Progenitor cell of endocrine pancreas (in vitro differentiated cells): ENCODE measurements at regions not wholly inside any gene's neighbourhood (a gene's known extent, or its start where the extent isn't known, plus 50 kb on each side); places are given as distances from the start of the nearest gene placed in this dataset.
"Not testable (repeated sequence)": the region's sequence is repeated elsewhere in the genome, so short reads cannot be mapped to it uniquely, and the experiment has no call there.

Source experiments
- DNase-seq: peaks from one replicate; pipeline ENCODE4 v3.0.0; 2021; ENCODE audit warnings: low spot score; ENCODE audit not compliant: unreplicated experiment
- H3K27ac Mint-ChIP-seq: 2 replicates; pipeline ENCODE4 v1.8.0; 2021; ENCODE audit warnings: mild to moderate bottlenecking, moderate library complexity, mixed read lengths
- H3K27me3 Mint-ChIP-seq: 2 replicates; pipeline ENCODE4 v1.8.0; 2021; ENCODE audit warnings: mixed read lengths
- H3K36me3 Mint-ChIP-seq: 2 replicates; pipeline ENCODE4 v1.8.0; 2022; ENCODE audit warnings: mixed read lengths; ENCODE audit not compliant: insufficient read depth
- H3K4me1 Mint-ChIP-seq: 2 replicates; pipeline ENCODE4 v1.8.0; 2021; ENCODE audit warnings: low read depth, mixed read lengths
- H3K4me3 Mint-ChIP-seq: 2 replicates; pipeline ENCODE4 v1.8.0; 2021; ENCODE audit warnings: low read depth, mild to moderate bottlenecking, moderate library complexity, mixed read lengths
- H3K9me3 Mint-ChIP-seq: 2 replicates; pipeline ENCODE4 v1.8.0; 2021; ENCODE audit warnings: low read depth, mixed read lengths
- TF ChIP-seq, protein P1 (sequence below): fragments of 200-600 bp; sonication (generic); IDR thresholded peaks from one replicate; pipeline ENCODE4 v1.5.0; 2021; ENCODE audit warnings: antibody characterized with exemption, mild to moderate bottlenecking; ENCODE audit not compliant: unreplicated experiment

DNA sequence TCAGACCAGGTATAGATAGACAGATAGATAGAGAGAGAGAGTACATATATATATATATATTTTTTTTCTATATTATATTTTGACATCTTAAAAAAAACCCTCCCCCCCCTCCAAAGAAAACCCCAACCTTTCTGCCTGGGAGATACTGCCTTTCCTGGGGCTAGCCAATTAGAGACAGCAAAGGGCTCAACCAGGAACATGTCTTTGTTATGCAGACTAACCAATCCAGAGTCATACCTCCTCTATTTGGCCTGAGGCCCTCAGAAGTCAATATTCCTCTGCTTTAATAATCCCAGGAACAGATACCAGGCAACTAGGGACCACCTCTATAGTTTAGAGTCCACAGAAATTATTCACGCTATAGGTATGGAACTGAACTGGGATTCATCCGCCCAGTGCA is 135.6 kb upstream of the MAD2L1 start:
- Mint-ChIP-seq H3K27ac (no peak overlapping the region), H3K4me1 (peaks cover 6% of the 10 kb centered on the region), H3K4me3 (no peak overlapping the region), H3K27me3 (no peaks in the 10 kb centered on the region), H3K9me3 (no peaks in the 10 kb centered on the region), H3K36me3 (no peaks in the 10 kb centered on the region)
- TF ChIP-seq, protein P1, sequence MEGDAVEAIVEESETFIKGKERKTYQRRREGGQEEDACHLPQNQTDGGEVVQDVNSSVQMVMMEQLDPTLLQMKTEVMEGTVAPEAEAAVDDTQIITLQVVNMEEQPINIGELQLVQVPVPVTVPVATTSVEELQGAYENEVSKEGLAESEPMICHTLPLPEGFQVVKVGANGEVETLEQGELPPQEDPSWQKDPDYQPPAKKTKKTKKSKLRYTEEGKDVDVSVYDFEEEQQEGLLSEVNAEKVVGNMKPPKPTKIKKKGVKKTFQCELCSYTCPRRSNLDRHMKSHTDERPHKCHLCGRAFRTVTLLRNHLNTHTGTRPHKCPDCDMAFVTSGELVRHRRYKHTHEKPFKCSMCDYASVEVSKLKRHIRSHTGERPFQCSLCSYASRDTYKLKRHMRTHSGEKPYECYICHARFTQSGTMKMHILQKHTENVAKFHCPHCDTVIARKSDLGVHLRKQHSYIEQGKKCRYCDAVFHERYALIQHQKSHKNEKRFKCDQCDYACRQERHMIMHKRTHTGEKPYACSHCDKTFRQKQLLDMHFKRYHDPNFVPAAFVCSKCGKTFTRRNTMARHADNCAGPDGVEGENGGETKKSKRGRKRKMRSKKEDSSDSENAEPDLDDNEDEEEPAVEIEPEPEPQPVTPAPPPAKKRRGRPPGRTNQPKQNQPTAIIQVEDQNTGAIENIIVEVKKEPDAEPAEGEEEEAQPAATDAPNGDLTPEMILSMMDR = no peak
- no peak for DNase-seq

DNA sequence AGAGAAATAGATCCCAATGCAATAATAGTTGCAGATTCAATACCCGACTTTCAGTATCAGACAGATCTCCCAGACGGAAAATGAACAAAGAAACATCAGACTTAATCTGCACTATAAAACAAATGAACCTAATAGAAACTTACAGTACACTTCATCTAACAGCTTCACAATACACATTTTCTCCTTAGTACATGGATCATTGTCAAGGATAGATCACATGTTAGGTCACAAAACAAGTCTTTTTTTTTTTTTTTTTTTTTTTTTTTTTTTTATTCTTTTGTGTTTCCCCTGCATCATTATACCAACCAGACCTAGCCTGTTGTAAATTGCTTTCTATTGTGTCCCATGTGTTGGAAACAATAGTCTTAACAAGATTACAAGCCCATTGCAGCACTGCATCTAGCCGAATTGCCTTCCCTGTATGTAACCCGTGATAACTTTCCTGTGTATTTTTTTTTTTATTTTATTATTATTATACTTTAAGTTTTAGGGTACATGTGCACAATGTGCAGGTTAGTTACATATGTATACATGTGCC is 134.0 kb upstream of the MAD2L1 start:
- H3K4me3 Mint-ChIP-seq, H3K36me3 Mint-ChIP-seq, H3K9me3 Mint-ChIP-seq, H3K4me1 Mint-ChIP-seq, DNase-seq, H3K27me3 Mint-ChIP-seq, H3K27ac Mint-ChIP-seq: not testable (repeated sequence)

DNA sequence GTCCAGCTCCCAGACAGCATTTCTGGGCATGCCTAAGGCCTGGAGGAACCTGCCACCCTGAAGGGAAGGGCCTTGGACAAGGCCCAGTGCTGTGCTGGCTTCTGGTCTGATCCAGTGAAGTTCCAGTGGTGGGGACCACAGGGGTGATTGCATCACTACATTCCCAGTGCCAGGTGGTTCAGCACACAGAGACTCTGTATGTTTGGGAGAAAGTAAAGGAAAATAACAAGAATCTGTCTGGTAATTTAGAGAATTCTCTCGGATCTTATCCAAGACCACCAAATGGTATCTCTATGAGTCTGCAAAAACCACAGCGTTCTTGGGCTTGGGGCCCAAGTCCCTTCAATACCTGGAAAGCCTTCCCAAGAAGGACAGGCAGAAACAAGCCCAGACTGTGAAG is 131.8 kb upstream of the MAD2L1 start:
- H3K4me3 Mint-ChIP-seq = no peak overlapping the region
- H3K27ac Mint-ChIP-seq = no peak overlapping the region
- no peaks in the 10 kb centered on the region for H3K36me3 Mint-ChIP-seq
- H3K4me1 Mint-ChIP-seq = peaks cover 6% of the 10 kb centered on the region
- TF ChIP-seq, protein P1 = no peak
- DNase-seq = no peak
- H3K9me3 Mint-ChIP-seq = no peaks in the 10 kb centered on the region
- no peaks in the 10 kb centered on the region for H3K27me3 Mint-ChIP-seq

GRCh38 chr4:120177603-120178002 is 111.0 kb upstream of the MAD2L1 start:
- H3K4me3 Mint-ChIP-seq = no peak overlapping the region
- H3K27me3 Mint-ChIP-seq = peaks cover 18% of the 10 kb centered on the region
- H3K9me3 Mint-ChIP-seq = peaks cover 3% of the 10 kb centered on the region
- peaks cover 5% of the 10 kb centered on the region for H3K4me1 Mint-ChIP-seq
- no peak overlapping the region for H3K27ac Mint-ChIP-seq
- DNase-seq = no peak
- no peaks in the 10 kb centered on the region for H3K36me3 Mint-ChIP-seq
- TF ChIP-seq, protein P1 = no peak

DNA sequence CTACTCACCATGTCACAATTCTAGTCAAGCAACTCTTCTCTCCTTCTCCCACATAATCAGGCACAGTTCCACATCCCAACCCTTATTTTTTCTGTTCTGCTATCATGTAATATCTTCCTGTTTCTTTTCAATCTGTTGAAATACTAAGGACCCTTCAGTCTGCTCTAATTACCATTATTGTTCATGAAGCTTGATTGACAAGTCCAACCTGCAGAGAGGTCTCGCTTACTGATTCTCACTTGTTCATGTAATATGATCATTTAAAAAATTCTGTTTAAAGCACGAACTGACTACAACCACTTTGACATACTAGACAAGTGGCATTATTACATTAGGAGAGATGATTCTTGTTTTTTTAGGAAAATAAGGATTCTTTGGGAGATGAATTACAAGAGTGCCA is 108.6 kb upstream of the MAD2L1 start:
- no peaks in the 10 kb centered on the region for H3K36me3 Mint-ChIP-seq
- H3K4me1 Mint-ChIP-seq = peaks cover 5% of the 10 kb centered on the region
- DNase-seq = no peak
- H3K4me3 Mint-ChIP-seq = no peak overlapping the region
- TF ChIP-seq, protein P1 = no peak
- H3K27me3 Mint-ChIP-seq = peaks cover 18% of the 10 kb centered on the region
- H3K27ac Mint-ChIP-seq = no peak overlapping the region
- H3K9me3 Mint-ChIP-seq = peaks cover 3% of the 10 kb centered on the region

- TF ChIP-seq, protein P1 = no peak
- Mint-ChIP-seq H3K9me3 (no peaks in the 10 kb centered on the region), H3K27me3 (no peaks in the 10 kb centered on the region), H3K4me1 (no peaks in the 10 kb centered on the region), H3K4me3 (no peak overlapping the region), H3K27ac (no peak overlapping the region), H3K36me3 (no peaks in the 10 kb centered on the region)
- DNase-seq = no peak
Measured at GRCh38 chr4:120163895-120164294, 97.2 kb upstream of the MAD2L1 start.
